Neural cell (in vitro differentiated cells): ENCODE measurements at regions not wholly inside any gene's neighbourhood (a gene's known extent, or its start where the extent isn't known, plus 50 kb on each side); places are given as distances from the start of the nearest gene placed in this dataset.
A peak's percentile ranks its signal among the peaks of the same experiment; 100 is the strongest.

Source experiments
- H2AFZ ChIP-seq: fragments of 200-600, 300-800 bp; sonication (generic), shearing (Covaris generic); 2 replicates; pipeline ENCODE4 v1.6.0; 2014; ENCODE audit warnings: low read depth, mild to moderate bottlenecking, antibody characterized with exemption, low read length, moderate library complexity
- H3F3A ChIP-seq: fragments of 200-600 bp; shearing (Covaris generic); 2 replicates; pipeline ENCODE4 v1.6.1; 2016; ENCODE audit warnings: mild to moderate bottlenecking, moderate library complexity, mixed read lengths, antibody characterized with exemption, low read length; ENCODE audit not compliant: insufficient read depth, poor library complexity, severe bottlenecking
- H3K27ac ChIP-seq: fragments of 200-600, 300-800 bp; sonication (generic), shearing (Covaris generic); 2 replicates; pipeline ENCODE4 v1.5.1; 2014; ENCODE audit warnings: mild to moderate bottlenecking, low read length, moderate library complexity
- H3K27me3 ChIP-seq: fragments of 300-800, 200-600 bp; sonication (generic), shearing (Covaris generic); 2 replicates; pipeline ENCODE4 v1.6.0; 2014; ENCODE audit warnings: mild to moderate bottlenecking, low read depth, low read length, moderate library complexity; ENCODE audit not compliant: insufficient read depth
- H3K36me3 ChIP-seq: fragments of 300-800, 200-600 bp; sonication (generic), shearing (Covaris generic); 2 replicates; pipeline ENCODE4 v1.5.1; 2014; ENCODE audit warnings: mild to moderate bottlenecking, antibody characterized with exemption, low read length, moderate library complexity; ENCODE audit not compliant: insufficient read depth
- H3K4me2 ChIP-seq: fragments of 300-800, 200-600 bp; sonication (generic), shearing (Covaris generic); 2 replicates; pipeline ENCODE4 v1.6.0; 2014; ENCODE audit warnings: mild to moderate bottlenecking, low read length
- H3K4me3 ChIP-seq: fragments of 300-800, 200-600 bp; sonication (generic), shearing (Covaris generic); 2 replicates; pipeline ENCODE4 v1.5.1; 2014; ENCODE audit warnings: mild to moderate bottlenecking, low read length, moderate library complexity
- H3K79me2 ChIP-seq: fragments of 200-600 bp; shearing (Covaris generic); replicated peaks from 2 replicates; pipeline ENCODE4 v1.6.0; 2014; ENCODE audit warnings: mild to moderate bottlenecking, low read length, moderate library complexity; ENCODE audit not compliant: insufficient read depth
- H3K9ac ChIP-seq: fragments of 300-800, 200-600 bp; sonication (generic), shearing (Covaris generic); 2 replicates; pipeline ENCODE4 v1.6.1; 2016; ENCODE audit warnings: mild to moderate bottlenecking, low read length, mixed read lengths
- H3K9me2 ChIP-seq: fragments of 200-600 bp; shearing (Covaris generic); 2 replicates; pipeline ENCODE4 v1.6.1; 2016; ENCODE audit warnings: mild to moderate bottlenecking, low read length, mixed read lengths; ENCODE audit not compliant: insufficient read depth
- H3K9me3 ChIP-seq: fragments of 200-600, 300-800 bp; sonication (generic), shearing (Covaris generic); 2 replicates; pipeline ENCODE4 v1.6.1; 2016; ENCODE audit warnings: mild to moderate bottlenecking, mixed run types, low read length, moderate library complexity, mixed read lengths
- H4K20me1 ChIP-seq: fragments of 200-600 bp; shearing (Covaris generic); 2 replicates; pipeline ENCODE4 v1.6.1; 2016; ENCODE audit warnings: mild to moderate bottlenecking, mixed run types; ENCODE audit not compliant: insufficient read depth
- CTCF ChIP-seq: fragments of 450-650 bp; IDR thresholded peaks from 2 replicates; pipeline ENCODE4 v1.5.1; 2014; ENCODE audit warnings: antibody characterized with exemption, mild to moderate bottlenecking, moderate library complexity; ENCODE audit not compliant: poor library complexity, severe bottlenecking
- EP300 ChIP-seq: fragments of 450-650 bp; conservative IDR thresholded peaks from 2 replicates; pipeline ENCODE4 v1.6.1; 2014; ENCODE audit warnings: antibody characterized with exemption, mild to moderate bottlenecking, moderate library complexity; ENCODE audit not compliant: poor library complexity, severe bottlenecking
- EZH2 ChIP-seq: fragments of 200-600, 300-800 bp; shearing (Covaris generic), sonication (generic); IDR thresholded peaks from 2 replicates; pipeline ENCODE4 v1.6.1; 2014; ENCODE audit warnings: antibody characterized with exemption, low read length, borderline replicate concordance, mild to moderate bottlenecking; ENCODE audit not compliant: insufficient read depth, poor library complexity, severe bottlenecking
- MXI1 ChIP-seq: fragments of 450-650 bp; conservative IDR thresholded peaks from 2 replicates; pipeline ENCODE4 v1.6.1; 2014; ENCODE audit warnings: antibody characterized with exemption, mild to moderate bottlenecking; ENCODE audit not compliant: poor library complexity, severe bottlenecking
- POLR2AphosphoS5 ChIP-seq: IDR thresholded peaks from 2 replicates; pipeline ENCODE4 v1.6.1; 2012
- RAD21 ChIP-seq: fragments of 450-650 bp; conservative IDR thresholded peaks from 2 replicates; pipeline ENCODE4 v1.6.1; 2014; ENCODE audit warnings: antibody characterized with exemption, mild to moderate bottlenecking, moderate library complexity
- REST ChIP-seq: IDR thresholded peaks from 2 replicates; pipeline ENCODE4 v1.6.1; 2012; ENCODE audit warnings: borderline replicate concordance
- SMC3 ChIP-seq: fragments of 450-650 bp; conservative IDR thresholded peaks from 2 replicates; pipeline ENCODE4 v1.6.1; 2014; ENCODE audit warnings: antibody characterized with exemption, mild to moderate bottlenecking, moderate library complexity; ENCODE audit not compliant: poor library complexity
- TAF1 ChIP-seq: IDR thresholded peaks from 2 replicates; pipeline ENCODE4 v1.6.1; 2012; ENCODE audit warnings: low read depth

DNA sequence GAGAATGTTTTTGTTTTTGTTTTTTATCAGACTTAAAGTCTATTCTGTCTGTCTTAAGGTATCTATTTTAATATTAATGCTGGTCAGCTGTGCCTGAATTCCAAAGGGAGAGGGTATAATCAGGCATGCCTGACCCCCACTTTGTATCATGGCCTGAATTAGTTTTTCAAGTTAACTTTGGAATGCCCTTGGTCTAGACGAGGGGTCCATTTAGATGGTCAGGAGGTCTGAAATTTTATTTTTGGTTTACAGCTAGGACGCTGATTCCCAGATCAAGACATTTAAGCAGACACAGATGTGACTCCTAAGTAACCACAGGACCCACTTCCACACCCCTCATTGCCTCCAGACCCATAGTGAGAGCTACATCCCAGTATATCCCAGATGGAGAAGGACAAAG, 189.5 kb downstream of the ARHGAP12 start:
- no peak for TF ChIP-seq POLR2AphosphoS5
- Histone ChIP-seq H3K9ac (no peak overlapping the region), H3K9me3 (no peaks in the 10 kb centered on the region), H3K27me3 (no peaks in the 10 kb centered on the region), H4K20me1 (no peaks in the 10 kb centered on the region), H3K4me2 (no peak overlapping the region), H2AFZ (no peak overlapping the region), H3K4me3 (no peak overlapping the region), H3K27ac (no peak overlapping the region), H3K36me3 (no peaks in the 10 kb centered on the region), H3K79me2 (no peaks in the 10 kb centered on the region), H3K9me2 (no peaks in the 10 kb centered on the region), H3F3A (no peaks in the 10 kb centered on the region)

- no peak overlapping the region for H2AFZ ChIP-seq
- H3K27ac ChIP-seq = no peak overlapping the region
- no peaks in the 10 kb centered on the region for H3K79me2 ChIP-seq
- H3F3A ChIP-seq = no peaks in the 10 kb centered on the region
- H3K4me3 ChIP-seq = no peak overlapping the region
- H3K27me3 ChIP-seq = no peaks in the 10 kb centered on the region
- H4K20me1 ChIP-seq = no peaks in the 10 kb centered on the region
- H3K36me3 ChIP-seq = no peaks in the 10 kb centered on the region
- TF ChIP-seq REST = peak; percentile 88
- peak; percentile 88 for TF ChIP-seq EP300
- no peak for TF ChIP-seq RAD21
- no peak for TF ChIP-seq MXI1
- TF ChIP-seq POLR2AphosphoS5 = peak; percentile 79
- no peak overlapping the region for H3K9ac ChIP-seq
- no peak overlapping the region for H3K4me2 ChIP-seq
- no peaks in the 10 kb centered on the region for H3K9me3 ChIP-seq
- H3K9me2 ChIP-seq = no peaks in the 10 kb centered on the region
Observed at GRCh38 chr10:31731711-31732110, 196.9 kb downstream of the ARHGAP12 start.

GRCh38 chr10:31730776-31731175, 197.9 kb downstream of the ARHGAP12 start:
- H3K27ac ChIP-seq = no peak overlapping the region
- H3K79me2 ChIP-seq = no peaks in the 10 kb centered on the region
- H3K27me3 ChIP-seq = no peaks in the 10 kb centered on the region
- no peak overlapping the region for H2AFZ ChIP-seq
- H3K4me3 ChIP-seq = no peak overlapping the region
- no peaks in the 10 kb centered on the region for H3K9me2 ChIP-seq
- no peaks in the 10 kb centered on the region for H3F3A ChIP-seq
- TF ChIP-seq REST (no peak), POLR2AphosphoS5 (no peak), RAD21 (no peak), TAF1 (no peak), MXI1 (no peak), EZH2 (no peak), CTCF (no peak), EP300 (no peak), SMC3 (no peak)
- H3K4me2 ChIP-seq = no peak overlapping the region
- no peaks in the 10 kb centered on the region for H3K9me3 ChIP-seq
- no peak overlapping the region for H3K9ac ChIP-seq
- no peaks in the 10 kb centered on the region for H3K36me3 ChIP-seq
- no peaks in the 10 kb centered on the region for H4K20me1 ChIP-seq
